WERI-Rb-1 (cell line): ENCODE measurements at regions not wholly inside any gene's neighbourhood (a gene's known extent, or its start where the extent isn't known, plus 50 kb on each side); places are given as distances from the start of the nearest gene placed in this dataset.

ENCODE experiments used
- DNase-seq: peaks from one replicate; pipeline ENCODE4 v3.0.0-alpha.2; 2020
- H3K27ac ChIP-seq: fragments of 250-450 bp; sonication (Bioruptor Pico); 2 replicates; pipeline ENCODE4 v1.5.1; 2020; ENCODE audit warnings: mild to moderate bottlenecking, moderate library complexity
- H3K27me3 ChIP-seq: fragments of 250-450 bp; sonication (Bioruptor Pico); 2 replicates; pipeline ENCODE4 v1.5.1; 2021; ENCODE audit warnings: mild to moderate bottlenecking, low read depth, moderate library complexity; ENCODE audit not compliant: insufficient read depth, severe bottlenecking
- H3K36me3 ChIP-seq: fragments of 250-450 bp; sonication (Bioruptor Pico); 2 replicates; pipeline ENCODE4 v1.5.1; 2020; ENCODE audit warnings: mild to moderate bottlenecking, moderate library complexity
- H3K4me3 ChIP-seq: 2 replicates; pipeline ENCODE4 v1.5.1; 2011; ENCODE audit warnings: low read depth, mild to moderate bottlenecking, control low read depth, low read length
- H3K9me3 ChIP-seq: fragments of 250-450 bp; sonication (Bioruptor Pico); 2 replicates; pipeline ENCODE4 v1.5.1; 2021; ENCODE audit warnings: mild to moderate bottlenecking, moderate library complexity; ENCODE audit not compliant: severe bottlenecking
- CTCF ChIP-seq: IDR thresholded peaks from 2 replicates; pipeline ENCODE4 v1.5.1; 2011; ENCODE audit warnings: low read depth, mild to moderate bottlenecking, control low read depth, inconsistent platforms, low read length

GRCh38 chr1:47617381-47618221, 179.8 kb downstream of the FOXD2 start:
- H3K9me3 ChIP-seq, result no peaks in the 10 kb centered on the region
- peaks cover 9% of the 10 kb centered on the region for H3K27me3 ChIP-seq
- H3K36me3 ChIP-seq, result no peaks in the 10 kb centered on the region
- no peak for DNase-seq
- H3K27ac ChIP-seq, result no peak overlapping the region
- TF ChIP-seq CTCF, result no peak
- no peak overlapping the region for H3K4me3 ChIP-seq

GRCh38 chr1:47618222-47618720, 180.4 kb downstream of the FOXD2 start:
- no peak for DNase-seq
- no peak for TF ChIP-seq CTCF

GRCh38 chr1:47618830-47619229, 181.0 kb downstream of the FOXD2 start:
- H3K4me3 ChIP-seq, result no peak overlapping the region
- TF ChIP-seq CTCF, result no peak
- H3K36me3 ChIP-seq, result no peaks in the 10 kb centered on the region
- peaks cover 9% of the 10 kb centered on the region for H3K27me3 ChIP-seq
- DNase-seq, result no peak
- no peaks in the 10 kb centered on the region for H3K9me3 ChIP-seq
- H3K27ac ChIP-seq, result no peak overlapping the region

More at GRCh38 chr1:47618222-47618720, 180.4 kb downstream of the FOXD2 start:
- no peaks in the 10 kb centered on the region for H3K36me3 ChIP-seq
- no peaks in the 10 kb centered on the region for H3K9me3 ChIP-seq
- peaks cover 9% of the 10 kb centered on the region for H3K27me3 ChIP-seq
- H3K4me3 ChIP-seq, result no peak overlapping the region
- no peak overlapping the region for H3K27ac ChIP-seq

- Histone ChIP-seq H3K4me3 (no peak overlapping the region), H3K36me3 (no peaks in the 10 kb centered on the region), H3K9me3 (no peaks in the 10 kb centered on the region), H3K27ac (no peak overlapping the region), H3K27me3 (no peaks in the 10 kb centered on the region)
- TF ChIP-seq CTCF, result no peak
- DNase-seq, result no peak
Observed at GRCh38 chr1:47621483-47621882, 183.6 kb downstream of the FOXD2 start.

- Histone ChIP-seq H3K27ac (no peak overlapping the region), H3K27me3 (no peaks in the 10 kb centered on the region), H3K4me3 (no peak overlapping the region), H3K36me3 (no peaks in the 10 kb centered on the region), H3K9me3 (no peaks in the 10 kb centered on the region)
- no peak for DNase-seq
- TF ChIP-seq CTCF, result no peak
Observed at GRCh38 chr1:47621977-47622376, 184.1 kb downstream of the FOXD2 start.
